ENCODE measurements at regions not wholly inside any gene's neighbourhood (a gene's known extent, or its start where the extent isn't known, plus 50 kb on each side); places are given as distances from the start of the nearest gene placed in this dataset.

DNA sequence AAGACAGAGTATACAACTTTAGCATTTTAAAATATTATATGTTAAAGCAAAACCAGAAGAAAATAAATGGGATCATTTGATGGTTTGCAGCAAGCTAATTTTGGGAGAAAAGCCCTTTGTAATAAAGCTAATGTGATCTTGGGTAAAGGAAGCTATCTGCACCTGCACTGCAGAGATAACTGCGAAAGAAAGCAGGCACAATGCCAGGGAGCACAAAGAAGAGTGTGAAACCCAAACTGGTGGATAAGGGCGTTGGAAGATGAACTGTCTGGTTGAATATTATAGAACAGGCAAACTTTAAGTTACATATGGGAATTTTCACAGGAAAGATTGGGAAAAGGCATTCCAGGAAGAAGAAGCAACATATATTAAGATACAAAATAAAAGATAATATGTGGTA is 179.2 kb upstream of the KHDRBS2 start:
- no peak for TF ChIP-seq CTCF (IDR thresholded peaks at IDR 0.05)
- no peak for TF ChIP-seq RARB (CRISPR knock-in tag; IDR thresholded peaks at IDR 0.05)
- TF ChIP-seq USF2 (IDR thresholded peaks at IDR 0.05), result no peak
- TF ChIP-seq CEBPB (IDR thresholded peaks at IDR 0.05), result no peak
